ENCODE measurements at regions not wholly inside any gene's neighbourhood (a gene's known extent, or its start where the extent isn't known, plus 50 kb on each side); places are given as distances from the start of the nearest gene placed in this dataset.

GRCh38 chr12:102300824-102301461, 103.3 kb upstream of the PMCH start (continued):
- TF ChIP-seq CTCFL (IDR thresholded peaks at IDR 0.05; ENCODE audit: borderline replicate concordance, insufficient read depth, low read depth, low read length, poor library complexity, severe bottlenecking) (peak; percentile 5), U2AF2 (optimal IDR thresholded peaks at IDR 0.05; ENCODE audit: low read depth, low read length) (no peak), ZNF316 (IDR thresholded peaks at IDR 0.05) (peak; percentile 97), PCBP1 (IDR thresholded peaks at IDR 0.05; ENCODE audit: low read depth, low read length, poor library complexity, severe bottlenecking) (no peak), ZNF778 (CRISPR knock-in tag; IDR thresholded peaks at IDR 0.05) (no peak), ZEB2 (IDR thresholded peaks at IDR 0.05) (no peak), FOXK2 (conservative IDR thresholded peaks at IDR 0.05 in 1 of 2, IDR thresholded peaks at IDR 0.05 in 1 of 2; ENCODE audit: low read depth in 2 of 2) (0 out of 4 replicates have a peak, but pooled peaks of 1 of the 2 experiments have one; percentile 14), BRD9 (IDR thresholded peaks at IDR 0.05; ENCODE audit: low read depth, partially characterized antibody) (peak; percentile 37), TAF9B (IDR thresholded peaks at IDR 0.05; ENCODE audit: partially characterized antibody) (peak; percentile 10), IRF1 (CRISPR knock-in tag; IDR thresholded peaks at IDR 0.05; ENCODE audit: borderline replicate concordance) (no peak), C11orf30 (IDR thresholded peaks at IDR 0.05; ENCODE audit: low read depth) (peak; percentile 92), TCF7L2 (IDR thresholded peaks at IDR 0.05; ENCODE audit: low read depth, low read length) (no peak)
